PC-9 (cell line): ENCODE measurements at regions not wholly inside any gene's neighbourhood (a gene's known extent, or its start where the extent isn't known, plus 50 kb on each side); places are given as distances from the start of the nearest gene placed in this dataset.

Experiments used
- BruUV-seq: library from RNA; stranded (reverse); fragments of 400-500 nt; replicated peaks from 2 replicates; lab custom pipeline; 2021; lab: Mats Ljungman, UMichigan
- CTCF ChIA-PET: fragments of 300-600 bp; sonication (Branson Sonifier 250); formaldehyde crosslinking; loops from one replicate; lab custom pipeline; 2022; ENCODE audit warnings: antibody characterized with exemption; lab: Charles Lee
- POLR2A ChIA-PET: fragments of 300-600 bp; sonication (Branson Sonifier 250); formaldehyde crosslinking; loops from one replicate; lab custom pipeline; 2022; ENCODE audit warnings: antibody characterized with exemption; ENCODE audit not compliant: unreplicated experiment; lab: Charles Lee
- DNase-seq, 2 experiments: peaks; one replicate each; pipeline versions ENCODE4 v3.0.0 to v3.0.0-alpha.2; 2015 to 2022; ENCODE audit warnings: mixed read lengths in 1 of 2
- H2AFZ ChIP-seq: fragments of 200-600 bp; sonication (generic); 2 replicates; pipeline ENCODE4 v1.8.1; 2017; ENCODE audit warnings: antibody characterized with exemption
- H3F3A ChIP-seq: fragments of 200-600 bp; sonication (generic); 2 replicates; pipeline ENCODE4 v1.8.1; 2017; ENCODE audit warnings: antibody characterized with exemption, mild to moderate bottlenecking, low read depth; ENCODE audit not compliant: insufficient read depth
- H3K27ac ChIP-seq: fragments of 200-600 bp; sonication (generic); 2 replicates; pipeline ENCODE4 v1.6.1; 2016; ENCODE audit warnings: mixed run types
- H3K27me3 ChIP-seq: fragments of 200-600 bp; sonication (generic); 2 replicates; pipeline ENCODE4 v1.6.1; 2016; ENCODE audit warnings: low read depth, mixed run types; ENCODE audit not compliant: insufficient read depth
- H3K36me3 ChIP-seq: fragments of 200-600 bp; sonication (generic); 2 replicates; pipeline ENCODE4 v1.6.1; 2016; ENCODE audit warnings: low read depth, mixed run types
- H3K4me1 ChIP-seq: fragments of 200-600 bp; sonication (generic); replicated peaks from 2 replicates; pipeline ENCODE4 v1.6.1; 2016; ENCODE audit warnings: mixed run types; ENCODE audit not compliant: insufficient read depth
- H3K4me2 ChIP-seq: fragments of 200-600 bp; sonication (generic); 2 replicates; pipeline ENCODE4 v1.6.1; 2017; ENCODE audit warnings: mixed run types
- H3K4me3 ChIP-seq: fragments of 200-600 bp; sonication (generic); 2 replicates; pipeline ENCODE4 v1.6.1; 2016; ENCODE audit warnings: mixed run types
- H3K79me2 ChIP-seq: fragments of 200-600 bp; sonication (generic); 2 replicates; pipeline ENCODE4 v1.6.1; 2017; ENCODE audit warnings: low read depth, mixed run types
- H3K9me2 ChIP-seq: fragments of 200-600 bp; sonication (generic); 2 replicates; pipeline ENCODE4 v1.8.1; 2017; ENCODE audit warnings: mild to moderate bottlenecking; ENCODE audit not compliant: insufficient read depth
- H3K9me3 ChIP-seq: fragments of 200-600 bp; sonication (generic); 2 replicates; pipeline ENCODE4 v1.8.1; 2016; ENCODE audit warnings: low read depth; ENCODE audit not compliant: insufficient read depth
- H4K20me1 ChIP-seq: fragments of 200-600 bp; sonication (generic); 2 replicates; pipeline ENCODE4 v1.8.1; 2017; ENCODE audit not compliant: insufficient read depth
- CTCF ChIP-seq: fragments of 200-600 bp; sonication (generic); conservative IDR thresholded peaks from 2 replicates; pipeline ENCODE4 v1.6.1; 2017; ENCODE audit warnings: mixed run types, antibody characterized with exemption, mild to moderate bottlenecking, moderate library complexity
- EZH2 ChIP-seq: fragments of 200-600 bp; sonication (generic); IDR thresholded peaks from 2 replicates; pipeline ENCODE4 v1.8.0; 2017; ENCODE audit warnings: antibody characterized with exemption, low read depth
- intact Hi-C: fragments of 100-400 bp; cut with micrococcal nuclease; formaldehyde crosslinking; loops from one replicate; pipeline ENCODE4 v1.10.0; 2022; ENCODE audit not compliant: unreplicated experiment

- H3K27me3 ChIP-seq: peaks cover 70% of the 10 kb centered on the region
- ChIA-PET POLR2A (no interaction called here), CTCF (no interaction called here)
- no peaks in the 10 kb centered on the region for H3K4me1 ChIP-seq
- H3K36me3 ChIP-seq: no peaks in the 10 kb centered on the region
- no peak overlapping the region for H2AFZ ChIP-seq
- no peaks in the 10 kb centered on the region for H3K9me3 ChIP-seq
- no peak for DNase-seq
- H3K9me2 ChIP-seq: no peaks in the 10 kb centered on the region
- no TSS peak for BruUV-seq
- intact Hi-C loops: no loop called here
- no peaks in the 10 kb centered on the region for H3K79me2 ChIP-seq
- no peak overlapping the region for H3K27ac ChIP-seq
- H3K4me3 ChIP-seq: no peak overlapping the region
- H3K4me2 ChIP-seq: no peak overlapping the region
- peaks cover 53% of the 10 kb centered on the region for H4K20me1 ChIP-seq
- TF ChIP-seq EZH2 (no peak), CTCF (no peak)
- no peaks in the 10 kb centered on the region for H3F3A ChIP-seq
These were observed 187.7 kb downstream of the BRD1 start for GRCh38 chr22:49639956-49640355.

- Histone ChIP-seq H3K79me2 (no peaks in the 10 kb centered on the region), H3K27ac (no peak overlapping the region), H3K4me2 (no peak overlapping the region), H3K4me1 (no peaks in the 10 kb centered on the region), H4K20me1 (peaks cover 53% of the 10 kb centered on the region), H3K9me3 (no peaks in the 10 kb centered on the region), H3K36me3 (no peaks in the 10 kb centered on the region), H3K4me3 (no peak overlapping the region), H3K27me3 (peaks cover 80% of the 10 kb centered on the region), H3F3A (no peaks in the 10 kb centered on the region), H3K9me2 (no peaks in the 10 kb centered on the region), H2AFZ (no peak overlapping the region)
- intact Hi-C loops: no loop called here
- ChIA-PET POLR2A (no interaction called here), CTCF (no interaction called here)
- no TSS peak for BruUV-seq
- peak in 1 of 2 experiments; percentile 41 for DNase-seq
- TF ChIP-seq EZH2: 0 out of 2 replicates have a peak, but pooled peaks have one; percentile 94
- no peak for TF ChIP-seq CTCF
These were observed 188.9 kb downstream of the BRD1 start for GRCh38 chr22:49638788-49639187.

- H3F3A ChIP-seq: no peaks in the 10 kb centered on the region
- no peak overlapping the region for H3K27ac ChIP-seq
- intact Hi-C loops: no loop called here
- H2AFZ ChIP-seq: no peak overlapping the region
- H3K4me3 ChIP-seq: no peak overlapping the region
- H4K20me1 ChIP-seq: peaks cover 47% of the 10 kb centered on the region
- no peaks in the 10 kb centered on the region for H3K9me3 ChIP-seq
- H3K27me3 ChIP-seq: peaks cover 88% of the 10 kb centered on the region
- BruUV-seq: no TSS peak
- H3K4me1 ChIP-seq: no peaks in the 10 kb centered on the region
- ChIA-PET POLR2A (no interaction called here), CTCF (no interaction called here)
- H3K36me3 ChIP-seq: no peaks in the 10 kb centered on the region
- TF ChIP-seq CTCF: no peak
- no peak for TF ChIP-seq EZH2
- DNase-seq: no peak
- H3K9me2 ChIP-seq: no peaks in the 10 kb centered on the region
- H3K79me2 ChIP-seq: no peaks in the 10 kb centered on the region
- H3K4me2 ChIP-seq: no peak overlapping the region
These were observed 189.7 kb downstream of the BRD1 start for GRCh38 chr22:49638001-49638400.
